ENCODE measurements at regions not wholly inside any gene's neighbourhood (a gene's known extent, or its start where the extent isn't known, plus 50 kb on each side); places are given as distances from the start of the nearest gene placed in this dataset.

GRCh38 chr4:157824021-157824420, 348.8 kb downstream of the GASK1B start:
- no peak overlapping the region for H3K27ac ChIP-seq
- TF ChIP-seq POLR2A (IDR thresholded peaks at IDR 0.05) (no peak), POLR2AphosphoS5 (IDR thresholded peaks at IDR 0.05) (no peak)
- H3K27me3 ChIP-seq (replicated peaks; ENCODE audit: insufficient read depth), result no peaks in the 10 kb centered on the region
- H3K4me1 ChIP-seq (replicated peaks), result no peaks in the 10 kb centered on the region
- no peaks in the 10 kb centered on the region for H3K9me3 ChIP-seq
- H3K4me3 ChIP-seq, result no peak overlapping the region
- 94% methylated on average over 8 of the region's 8 CpGs for WGBS
- no peak for DNase-seq (ENCODE audit: low spot score)
- H3K36me3 ChIP-seq, result no peaks in the 10 kb centered on the region
- intact Hi-C loops (cut with DNase I), result no loop called here

GRCh38 chr4:157821814-157822213, 351.0 kb downstream of the GASK1B start:
- 87% methylated on average over 15 of the region's 15 CpGs for WGBS
- TF ChIP-seq POLR2AphosphoS5 (IDR thresholded peaks at IDR 0.05) (no peak), CTCF (IDR thresholded peaks at IDR 0.05) (no peak), POLR2A (IDR thresholded peaks at IDR 0.05) (no peak)
- no peak for DNase-seq (ENCODE audit: low spot score)
- H3K4me1 ChIP-seq (replicated peaks), result no peaks in the 10 kb centered on the region
- H3K9me3 ChIP-seq, result no peaks in the 10 kb centered on the region
- no peak overlapping the region for H3K27ac ChIP-seq
- intact Hi-C loops (cut with DNase I), result no loop called here
- no peaks in the 10 kb centered on the region for H3K36me3 ChIP-seq
- H3K4me3 ChIP-seq, result no peak overlapping the region
- H3K27me3 ChIP-seq (replicated peaks; ENCODE audit: insufficient read depth), result no peaks in the 10 kb centered on the region

- no peak for TF ChIP-seq CTCF (IDR thresholded peaks at IDR 0.05)
- TF ChIP-seq POLR2AphosphoS5 (IDR thresholded peaks at IDR 0.05), result no peak
- TF ChIP-seq POLR2A (IDR thresholded peaks at IDR 0.05), result no peak
- no peaks in the 10 kb centered on the region for H3K4me1 ChIP-seq (replicated peaks)
- no peak overlapping the region for H3K4me3 ChIP-seq
- H3K27me3 ChIP-seq (replicated peaks; ENCODE audit: insufficient read depth), result no peaks in the 10 kb centered on the region
- DNase-seq (ENCODE audit: low spot score), result no peak
- no peaks in the 10 kb centered on the region for H3K9me3 ChIP-seq
- 84% methylated on average over 13 of the region's 20 CpGs for WGBS
- intact Hi-C loops (cut with DNase I), result no loop called here
- H3K36me3 ChIP-seq, result no peaks in the 10 kb centered on the region
- H3K27ac ChIP-seq, result no peak overlapping the region
Measured at GRCh38 chr4:157819693-157820464, 352.9 kb downstream of the GASK1B start.

GRCh38 chr4:157818946-157819692, 353.7 kb downstream of the GASK1B start:
- H3K9me3 ChIP-seq, result no peaks in the 10 kb centered on the region
- 93% methylated on average over 14 of the region's 20 CpGs for WGBS
- no peaks in the 10 kb centered on the region for H3K36me3 ChIP-seq
- intact Hi-C loops (cut with DNase I), result no loop called here
- no peak for TF ChIP-seq POLR2A (IDR thresholded peaks at IDR 0.05)
- no peak for TF ChIP-seq CTCF (IDR thresholded peaks at IDR 0.05)
- no peak for TF ChIP-seq POLR2AphosphoS5 (IDR thresholded peaks at IDR 0.05)
- no peak overlapping the region for H3K27ac ChIP-seq
- DNase-seq (ENCODE audit: low spot score), result no peak
- no peaks in the 10 kb centered on the region for H3K27me3 ChIP-seq (replicated peaks; ENCODE audit: insufficient read depth)
- H3K4me1 ChIP-seq (replicated peaks), result no peaks in the 10 kb centered on the region
- H3K4me3 ChIP-seq, result no peak overlapping the region

GRCh38 chr4:157810137-157810774, 362.6 kb downstream of the GASK1B start:
- DNase-seq (ENCODE audit: low spot score), result no peak
- Histone ChIP-seq H3K27ac (no peak overlapping the region), H3K27me3 (replicated peaks; ENCODE audit: insufficient read depth) (no peaks in the 10 kb centered on the region), H3K9me3 (no peaks in the 10 kb centered on the region), H3K4me3 (no peak overlapping the region), H3K36me3 (no peaks in the 10 kb centered on the region), H3K4me1 (replicated peaks) (no peaks in the 10 kb centered on the region)
- no peak for TF ChIP-seq CTCF (IDR thresholded peaks at IDR 0.05)
- TF ChIP-seq POLR2A (IDR thresholded peaks at IDR 0.05), result no peak
- TF ChIP-seq POLR2AphosphoS5 (IDR thresholded peaks at IDR 0.05), result no peak
- intact Hi-C loops (cut with DNase I), result no loop called here

Measured in prostate gland (tissue), 2 donors.